Jurkat, Clone E6-1 (cell line): ENCODE measurements at regions not wholly inside any gene's neighbourhood (a gene's known extent, or its start where the extent isn't known, plus 50 kb on each side); places are given as distances from the start of the nearest gene placed in this dataset.

ENCODE experiments used
- DNase-seq: peaks from one replicate; pipeline ENCODE4 v3.0.0-alpha.2; 2011; ENCODE audit warnings: low read depth, low spot score
- H3K4me3 ChIP-seq: 2 replicates; pipeline ENCODE4 v1.5.1; 2011; ENCODE audit warnings: mild to moderate bottlenecking, low read length, control low read depth, moderate library complexity

DNA sequence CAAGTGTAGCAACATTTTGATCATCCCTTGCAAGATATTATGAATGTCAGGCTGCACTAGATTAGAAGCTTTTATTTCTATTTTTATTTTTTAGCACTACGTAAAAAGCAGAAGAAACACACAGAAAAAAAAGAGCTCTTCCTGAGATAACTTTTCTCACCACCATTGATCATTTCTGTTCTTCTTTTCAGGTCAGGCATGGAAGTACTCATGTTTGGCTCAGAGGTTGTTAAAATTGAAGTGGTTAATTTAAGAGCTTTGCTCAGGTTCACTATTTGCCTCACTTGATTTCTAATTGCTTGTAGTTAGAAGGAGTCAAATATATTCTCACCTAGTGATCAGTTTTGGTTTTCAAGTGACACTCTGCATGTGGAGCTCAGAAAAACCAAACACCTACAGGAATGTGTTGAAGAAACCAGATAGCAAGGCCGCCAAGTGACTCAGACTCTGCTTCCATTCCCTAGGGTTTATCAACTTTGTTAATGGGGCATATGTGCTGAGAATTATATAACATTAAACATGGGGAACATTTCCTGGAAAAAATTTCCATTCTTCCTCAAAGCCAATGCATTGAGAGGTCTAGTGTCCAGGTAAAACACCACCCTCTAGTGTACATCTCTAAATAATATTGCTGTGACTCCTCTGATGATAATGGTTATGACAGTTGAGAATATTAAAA lies 679.8 kb downstream of the CETN3 start:
- no peak for DNase-seq
- no peak overlapping the region for H3K4me3 ChIP-seq

GRCh38 chr5:89728750-89729149 lies 680.8 kb downstream of the CETN3 start:
- no peak for DNase-seq

GRCh38 chr5:89728134-89728533 lies 681.4 kb downstream of the CETN3 start:
- no peak for DNase-seq
- no peak overlapping the region for H3K4me3 ChIP-seq

More at GRCh38 chr5:89728750-89729149, 680.8 kb downstream of the CETN3 start:
- no peak overlapping the region for H3K4me3 ChIP-seq

DNA sequence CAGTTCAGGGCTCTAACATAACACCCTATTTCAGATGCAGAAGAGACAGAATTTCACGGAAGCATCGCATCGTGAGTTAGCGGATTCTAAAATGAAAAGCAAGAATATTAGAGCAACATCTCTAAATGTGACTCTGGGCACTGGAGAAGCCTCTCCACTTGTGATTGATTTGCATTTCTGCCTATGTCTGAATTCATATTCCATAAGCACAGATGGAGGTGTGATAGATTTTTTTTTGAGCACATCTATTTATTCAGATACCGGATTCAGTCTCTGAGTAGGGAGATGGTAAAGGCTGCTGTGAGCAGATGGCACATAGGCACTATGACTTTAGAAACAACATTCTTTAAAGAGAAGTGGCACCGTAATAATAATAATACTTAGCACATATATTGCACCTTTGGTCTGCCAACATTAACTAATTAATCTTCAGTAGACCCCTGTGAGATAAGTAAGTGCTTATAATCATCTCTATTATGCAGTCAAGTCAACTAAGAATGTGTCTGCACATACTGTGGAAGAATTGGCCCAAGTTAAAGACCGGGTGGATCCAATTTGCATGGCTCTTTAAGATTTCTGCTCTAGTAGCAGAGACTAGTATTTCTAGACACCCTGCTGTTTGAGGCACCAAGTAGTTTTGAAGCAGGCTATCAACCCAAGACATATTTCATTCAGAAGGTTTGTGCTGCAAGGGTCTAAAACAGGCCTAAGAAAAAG lies 685.0 kb downstream of the CETN3 start:
- H3K4me3 ChIP-seq, result no peak overlapping the region
- DNase-seq, result no peak

DNA sequence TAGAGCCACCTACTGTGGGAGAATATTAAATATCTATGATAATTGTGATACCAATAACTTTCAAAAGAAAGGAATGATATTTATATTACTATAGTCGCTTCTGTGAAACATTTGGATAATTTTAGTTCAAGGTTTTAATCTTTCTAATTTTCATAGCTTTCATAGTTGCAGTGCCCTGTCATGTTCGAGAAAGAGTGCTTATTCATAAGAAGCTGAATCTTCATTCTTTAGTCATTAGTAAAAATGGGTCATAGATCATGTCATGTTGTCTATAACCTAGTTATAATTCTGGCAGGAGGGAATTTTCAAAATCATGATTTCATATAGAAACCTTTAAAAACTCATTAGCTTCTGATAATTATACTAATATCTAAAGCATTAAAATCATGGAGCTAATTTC lies 685.6 kb downstream of the CETN3 start:
- no peak overlapping the region for H3K4me3 ChIP-seq
- no peak for DNase-seq

- no peak for DNase-seq
- H3K4me3 ChIP-seq, result no peak overlapping the region
These were observed 687.0 kb downstream of the CETN3 start for GRCh38 chr5:89722538-89722937.

- H3K4me3 ChIP-seq, result no peak overlapping the region
- DNase-seq, result no peak
These were observed 687.6 kb downstream of the CETN3 start for GRCh38 chr5:89721931-89722330.

GRCh38 chr5:89721353-89721752 lies 688.2 kb downstream of the CETN3 start:
- no peak overlapping the region for H3K4me3 ChIP-seq
- DNase-seq, result no peak

GRCh38 chr5:89712134-89712700 lies 697.3 kb downstream of the CETN3 start:
- no peak overlapping the region for H3K4me3 ChIP-seq
- DNase-seq, result no peak

DNA sequence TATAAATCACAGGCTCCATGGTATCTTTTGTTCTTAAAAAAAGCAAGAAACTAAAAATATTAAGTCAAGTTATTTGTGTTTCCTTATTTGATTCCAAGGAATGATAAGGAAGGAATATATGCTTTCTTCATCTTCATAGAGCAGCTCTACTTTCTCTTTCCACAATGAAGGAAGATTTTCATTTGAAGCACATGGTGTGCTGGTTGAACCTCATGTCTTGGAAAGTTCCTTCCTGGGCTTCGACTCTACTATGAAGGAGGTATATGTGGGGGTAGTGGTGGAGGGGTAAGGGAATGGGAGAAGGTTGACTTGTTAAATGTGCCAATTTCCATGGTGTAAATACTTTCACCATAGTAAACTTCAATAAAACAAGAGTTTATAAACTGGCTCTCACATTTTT lies 698.0 kb downstream of the CETN3 start:
- H3K4me3 ChIP-seq, result no peak overlapping the region
- no peak for DNase-seq

GRCh38 chr5:89710006-89710405 lies 699.5 kb downstream of the CETN3 start:
- no peak overlapping the region for H3K4me3 ChIP-seq
- DNase-seq, result no peak

- H3K4me3 ChIP-seq, result no peak overlapping the region
- no peak for DNase-seq
These were observed 701.7 kb downstream of the CETN3 start for GRCh38 chr5:89707891-89708290.

DNA sequence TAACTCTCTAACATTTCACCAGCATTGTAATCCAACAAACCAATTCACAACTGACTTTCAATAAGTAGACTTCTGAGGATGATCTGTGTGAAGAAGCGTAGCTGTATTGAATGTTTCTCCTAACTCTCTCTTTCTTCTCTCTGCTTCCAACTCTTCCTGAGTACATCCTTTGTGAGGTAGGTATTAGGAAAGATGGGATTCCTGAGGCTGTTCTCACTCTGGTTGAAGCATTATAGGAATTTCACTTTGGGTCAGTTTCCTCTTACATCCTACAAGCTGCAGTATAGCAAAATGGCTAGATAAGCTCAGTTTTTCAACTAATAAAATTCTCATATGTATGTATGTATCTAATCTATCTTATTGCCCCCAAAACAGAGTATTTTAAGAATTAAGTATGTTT lies 702.8 kb downstream of the CETN3 start:
- H3K4me3 ChIP-seq, result no peak overlapping the region
- no peak for DNase-seq

DNA sequence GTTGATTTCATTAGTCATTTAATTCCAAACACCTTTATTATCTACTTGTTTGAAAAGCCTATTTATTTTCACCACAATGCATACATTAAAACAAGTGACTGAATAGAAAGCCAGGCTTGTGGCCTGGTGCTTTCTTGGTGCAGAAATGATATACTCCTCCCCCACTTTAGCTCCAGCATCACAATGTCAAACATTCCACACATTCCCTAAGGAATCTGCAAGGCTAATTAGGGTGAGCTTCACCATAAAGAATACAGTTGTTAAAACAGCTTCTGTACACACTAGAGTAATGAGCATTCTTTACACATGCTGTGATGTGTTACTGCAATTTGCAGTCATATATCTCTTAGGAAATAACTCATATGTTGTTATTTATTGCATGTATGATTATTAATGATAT lies 705.7 kb downstream of the CETN3 start:
- DNase-seq, result no peak
- no peak overlapping the region for H3K4me3 ChIP-seq

DNA sequence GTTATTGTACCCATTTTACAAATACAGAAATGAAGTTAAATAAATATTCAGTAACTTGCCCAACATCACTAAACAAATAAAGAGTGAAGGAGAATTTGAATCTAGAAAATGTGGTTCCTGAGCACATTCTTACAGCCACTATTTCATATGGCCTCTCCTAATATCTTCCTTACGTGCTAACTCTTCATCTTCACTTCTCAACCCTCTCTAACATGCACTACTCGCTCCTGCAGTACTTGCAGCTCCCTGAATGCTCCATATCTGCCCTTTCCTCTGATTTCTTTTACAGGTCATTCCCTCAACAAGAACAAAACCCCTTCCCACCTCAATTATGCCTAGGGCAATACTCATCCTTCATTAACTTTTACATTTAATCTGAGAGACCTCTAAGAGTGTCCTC lies 711.5 kb downstream of the CETN3 start:
- no peak for DNase-seq
- no peak overlapping the region for H3K4me3 ChIP-seq

DNA sequence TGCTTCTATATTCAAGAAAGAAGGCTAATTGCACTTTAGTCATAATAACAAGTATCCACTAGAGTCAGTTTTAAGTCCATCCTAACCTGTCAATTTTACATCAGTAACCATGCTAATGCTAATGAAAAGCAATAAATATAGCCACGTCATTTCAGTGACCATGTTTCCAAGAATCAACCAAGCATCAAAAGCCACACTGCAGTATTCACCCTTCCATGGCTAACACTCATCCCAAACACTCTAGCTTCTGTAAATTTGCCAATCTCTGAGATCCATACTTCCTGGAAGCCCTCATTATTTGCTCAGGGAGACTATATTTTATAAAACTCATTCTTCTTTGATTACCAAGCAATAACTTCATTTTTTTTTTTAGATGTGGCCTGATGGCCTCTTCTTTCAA lies 712.0 kb downstream of the CETN3 start:
- DNase-seq, result no peak
- H3K4me3 ChIP-seq, result no peak overlapping the region

DNA sequence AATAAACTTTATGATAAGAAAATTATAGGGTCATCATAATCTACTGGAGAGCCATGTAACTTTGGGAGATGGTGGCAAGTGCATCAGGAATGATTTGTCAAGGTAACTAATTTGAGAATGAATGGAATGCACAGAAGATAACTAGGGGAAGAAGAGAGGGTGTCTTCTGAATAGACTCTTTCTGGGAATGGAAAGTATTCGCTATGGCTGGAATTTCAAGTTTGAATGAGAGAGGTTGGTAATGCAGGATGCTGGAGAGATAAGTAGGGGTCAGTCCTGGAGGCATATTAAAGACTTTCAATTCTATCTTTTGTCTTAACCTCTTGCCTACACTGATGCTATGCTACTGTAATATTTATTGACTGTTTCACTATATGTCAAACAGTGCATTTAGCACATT lies 714.2 kb downstream of the CETN3 start:
- DNase-seq, result no peak
- H3K4me3 ChIP-seq, result no peak overlapping the region

- H3K4me3 ChIP-seq, result no peak overlapping the region
- DNase-seq, result no peak
These were observed 715.5 kb downstream of the CETN3 start for GRCh38 chr5:89694026-89694550.

DNA sequence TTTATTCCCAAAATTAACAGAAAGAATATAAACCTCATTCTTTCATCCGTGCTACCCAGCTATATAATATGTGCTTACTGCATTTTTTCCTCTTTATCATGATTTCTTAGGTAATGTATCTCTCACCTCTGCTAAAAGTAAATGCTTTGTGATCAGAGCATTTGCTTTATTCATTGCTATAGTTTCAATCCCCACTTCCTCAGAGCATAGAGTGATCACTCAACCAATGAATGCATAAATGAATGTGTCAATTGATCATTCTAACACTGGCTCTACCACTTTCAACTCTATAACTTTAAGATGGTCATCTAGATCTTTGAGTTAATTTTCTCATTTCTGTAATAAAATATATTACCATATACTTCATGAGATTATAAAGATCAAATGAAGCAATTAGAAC lies 719.2 kb downstream of the CETN3 start:
- DNase-seq, result no peak
- H3K4me3 ChIP-seq, result no peak overlapping the region

GRCh38 chr5:89686081-89686765 lies 723.3 kb downstream of the CETN3 start:
- no peak for DNase-seq

More at GRCh38 chr5:89686081-89686765, 723.3 kb downstream of the CETN3 start:
- no peak overlapping the region for H3K4me3 ChIP-seq
